ENCODE measurements at regions not wholly inside any gene's neighbourhood (a gene's known extent, or its start where the extent isn't known, plus 50 kb on each side); places are given as distances from the start of the nearest gene placed in this dataset.

GRCh38 chr16:49216593-49216992 is 65.0 kb downstream of the CBLN1 start:
- FAIRE-seq = no peak

DNA sequence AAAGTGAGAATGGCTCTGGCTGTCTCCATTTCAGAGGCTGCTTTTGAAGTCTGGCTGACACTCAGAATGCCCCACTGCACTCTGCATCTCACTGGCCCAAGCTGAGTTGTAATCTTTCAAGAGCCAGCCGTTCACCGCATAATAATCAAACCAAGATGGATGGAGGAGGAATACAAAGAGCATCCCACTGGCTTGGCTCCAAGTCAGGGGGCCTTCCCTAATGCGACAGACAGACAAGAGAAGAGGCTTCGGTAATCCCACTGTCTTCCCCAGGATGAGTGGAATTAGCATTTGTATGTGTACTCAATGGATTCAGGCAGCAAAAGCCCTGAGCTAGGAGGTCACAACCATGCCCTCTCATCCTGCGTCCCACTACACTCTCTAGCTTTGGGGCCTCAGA is 68.0 kb downstream of the CBLN1 start:
- FAIRE-seq = no peak

DNA sequence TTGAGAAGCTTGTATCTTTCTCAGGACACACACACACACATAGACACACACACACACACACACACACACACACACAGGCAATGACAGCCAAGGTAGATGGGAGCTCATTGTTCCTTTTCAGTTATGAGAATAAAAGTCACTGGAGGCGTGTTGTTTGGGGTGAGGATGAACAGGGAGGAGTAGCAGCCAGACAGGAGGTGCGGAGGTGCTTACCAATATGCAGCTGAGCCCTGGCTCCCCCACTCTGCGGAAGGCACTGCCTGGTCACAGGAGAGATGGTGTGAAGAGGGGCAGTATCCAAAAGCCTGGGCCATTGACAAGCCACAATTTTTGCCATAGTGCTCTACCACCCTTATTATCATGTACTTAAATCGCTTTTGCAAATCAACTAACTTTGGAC is 77.4 kb downstream of the CBLN1 start:
- FAIRE-seq = no peak

DNA sequence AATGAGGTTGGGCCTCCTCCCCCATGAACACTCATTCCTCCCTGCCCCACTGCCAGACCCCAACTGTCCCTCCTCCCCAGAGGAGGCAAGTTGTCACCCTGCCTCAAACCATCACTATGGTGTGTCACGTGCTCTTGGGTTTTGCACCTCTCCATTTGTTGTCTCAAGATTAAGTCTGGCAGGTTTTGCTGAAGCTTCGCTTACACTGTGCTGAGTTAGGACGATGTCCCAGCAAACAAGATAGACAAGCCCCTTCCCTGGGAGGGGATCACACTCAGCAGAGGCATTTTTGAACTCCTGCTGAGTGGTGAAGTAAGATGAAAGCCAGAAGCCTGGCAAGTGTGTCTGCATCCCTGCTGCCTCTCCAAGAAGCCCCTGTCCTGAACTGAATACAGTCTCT is 78.3 kb downstream of the CBLN1 start:
- no peak for FAIRE-seq

DNA sequence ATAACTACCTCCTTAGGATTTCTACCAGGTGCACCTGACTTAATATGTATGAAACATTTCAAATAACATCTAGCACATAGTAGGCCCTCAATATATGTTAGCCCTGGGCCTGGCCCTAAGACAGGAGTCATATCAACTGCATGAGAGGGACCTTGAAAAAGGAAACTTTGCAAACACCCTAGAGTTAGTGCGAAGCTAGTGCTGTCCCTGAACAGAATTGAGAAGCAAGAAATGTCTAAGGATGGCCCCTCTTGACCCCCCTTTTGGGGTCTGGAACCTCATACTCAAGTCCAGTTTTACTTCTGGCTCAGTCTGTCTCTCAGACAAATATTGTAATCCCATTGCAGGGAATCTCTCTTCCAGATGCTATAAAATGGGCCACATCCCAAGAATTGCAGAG is 80.5 kb downstream of the CBLN1 start:
- FAIRE-seq = no peak

- FAIRE-seq = no peak
These were observed 81.3 kb downstream of the CBLN1 start for GRCh38 chr16:49200223-49200820.

- FAIRE-seq = no peak
These were observed 86.4 kb downstream of the CBLN1 start for GRCh38 chr16:49195237-49195548.

DNA sequence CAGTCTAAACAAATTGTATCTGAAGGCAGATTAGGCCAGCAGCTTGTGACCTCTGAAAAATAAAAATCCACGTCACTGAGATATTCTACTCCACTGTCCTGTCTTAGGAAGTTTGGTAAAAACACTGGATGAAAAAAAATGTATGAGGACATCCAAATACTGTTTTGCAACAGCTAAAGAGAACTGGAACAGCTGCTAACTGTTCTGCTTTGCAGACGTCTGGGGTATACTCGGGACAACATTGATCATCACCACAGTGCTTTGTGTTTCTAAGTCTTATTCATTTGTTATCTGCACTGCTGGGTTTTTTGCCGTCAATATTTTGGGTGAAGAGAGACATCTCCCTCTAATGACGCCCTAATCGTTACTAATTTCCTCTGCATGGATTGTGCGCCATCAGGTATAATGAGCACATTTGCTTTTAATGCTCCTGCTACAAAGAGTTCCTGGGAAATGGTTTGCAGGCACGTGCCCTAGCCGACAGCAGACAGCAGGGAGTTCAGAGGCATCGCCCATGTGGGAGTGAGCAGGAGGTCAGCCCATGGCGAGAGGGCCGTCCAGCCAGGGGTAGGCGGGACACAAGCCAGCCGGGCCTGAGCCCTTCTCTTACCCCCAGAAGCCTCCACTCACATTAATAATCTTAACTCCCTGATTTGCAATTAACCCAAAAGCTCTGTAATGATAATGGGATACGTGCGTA is 87.0 kb downstream of the CBLN1 start:
- no peak for FAIRE-seq

GRCh38 chr16:49193596-49193995 is 88.0 kb downstream of the CBLN1 start:
- no peak for FAIRE-seq

DNA sequence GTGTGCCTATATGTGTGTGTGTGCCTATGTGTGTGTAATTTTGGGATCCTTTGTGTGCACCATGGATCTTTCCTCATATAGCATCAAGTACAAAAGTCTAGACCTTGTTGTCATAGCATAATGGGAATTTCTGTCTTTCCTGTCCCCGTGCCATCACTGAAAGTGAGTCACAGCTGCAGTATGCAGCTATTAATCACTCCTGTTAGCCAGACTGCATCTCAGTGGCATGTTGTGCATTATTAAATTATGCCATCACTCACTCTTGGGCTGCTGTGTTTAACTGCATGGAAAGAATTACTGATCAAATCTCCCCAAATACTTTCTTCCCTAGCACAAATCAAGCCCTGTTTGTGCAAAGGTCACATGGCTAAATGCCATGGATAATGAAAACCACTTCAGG is 92.4 kb downstream of the CBLN1 start:
- FAIRE-seq = no peak

DNA sequence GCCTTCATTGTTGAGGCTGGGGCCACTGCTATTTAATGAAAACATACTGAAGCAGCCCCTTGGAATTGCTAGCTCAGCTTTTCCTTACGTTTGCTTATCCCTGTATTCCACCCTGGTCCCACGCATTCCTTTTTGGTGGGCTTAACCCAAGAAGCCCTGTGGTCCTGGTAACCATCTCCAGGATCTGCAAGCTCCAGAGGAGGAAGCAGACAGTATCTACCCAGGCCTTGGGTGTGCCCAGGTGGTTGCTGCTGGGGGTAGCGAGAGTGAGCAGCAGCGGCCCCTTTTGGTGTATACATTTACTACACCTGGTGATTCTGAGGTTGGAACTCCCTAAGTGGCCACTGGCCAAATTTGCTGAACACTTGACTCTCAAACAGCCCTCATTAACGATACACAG is 97.7 kb downstream of the CBLN1 start:
- FAIRE-seq = no peak

- FAIRE-seq = no peak
These were observed 99.7 kb downstream of the CBLN1 start for GRCh38 chr16:49181791-49182518.

DNA sequence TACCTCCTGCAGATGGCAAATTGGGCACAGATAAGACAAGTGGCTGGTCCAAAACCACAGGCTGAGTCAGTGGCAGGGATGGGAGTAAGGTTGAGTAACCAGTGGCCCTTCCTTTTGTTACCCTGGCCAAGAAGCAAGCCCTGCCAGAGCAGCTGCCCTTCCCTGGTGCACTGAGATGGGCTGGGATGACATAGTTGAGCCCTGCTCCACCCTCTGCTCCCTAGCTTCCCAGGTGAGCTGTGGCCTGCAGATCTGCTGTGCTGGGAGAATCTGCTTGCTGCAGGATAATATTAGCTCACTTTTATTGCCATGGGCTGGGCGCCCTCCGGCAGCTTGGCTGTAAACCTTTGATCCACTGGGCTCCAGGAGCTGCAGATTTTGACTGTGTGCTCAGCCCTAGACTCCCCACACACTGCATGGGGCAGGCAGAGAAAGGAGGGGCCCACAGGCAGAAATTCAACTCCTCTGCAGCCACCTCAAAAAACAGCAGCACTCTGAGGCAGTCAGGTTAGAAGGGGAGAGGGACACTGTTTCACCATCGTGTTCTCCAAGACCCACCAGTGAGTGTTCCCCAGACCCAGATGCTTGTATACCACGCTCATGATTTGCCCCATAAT is 101.8 kb downstream of the CBLN1 start:
- no peak for FAIRE-seq

DNA sequence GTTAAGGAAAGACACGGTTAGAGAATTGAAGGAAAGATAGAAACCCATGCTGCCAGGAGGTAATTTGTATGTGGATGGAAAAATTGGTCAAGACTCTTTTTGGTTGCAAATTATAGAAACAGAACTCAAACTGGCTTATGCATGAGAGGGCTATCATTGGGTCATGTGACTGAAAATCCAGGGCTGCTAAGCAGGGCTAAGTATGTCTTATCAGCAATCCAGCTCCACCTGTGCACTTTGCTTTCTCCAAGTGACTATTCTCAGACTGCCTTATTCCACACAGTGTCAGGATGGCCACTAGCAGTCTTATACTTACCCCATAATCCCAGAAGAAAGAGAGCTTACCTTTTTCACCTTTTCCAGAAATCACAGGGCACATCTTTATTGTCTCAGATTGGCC is 113.5 kb downstream of the CBLN1 start:
- no peak for FAIRE-seq

- no peak for FAIRE-seq
These were observed 116.6 kb downstream of the CBLN1 start for GRCh38 chr16:49165025-49165424.

DNA sequence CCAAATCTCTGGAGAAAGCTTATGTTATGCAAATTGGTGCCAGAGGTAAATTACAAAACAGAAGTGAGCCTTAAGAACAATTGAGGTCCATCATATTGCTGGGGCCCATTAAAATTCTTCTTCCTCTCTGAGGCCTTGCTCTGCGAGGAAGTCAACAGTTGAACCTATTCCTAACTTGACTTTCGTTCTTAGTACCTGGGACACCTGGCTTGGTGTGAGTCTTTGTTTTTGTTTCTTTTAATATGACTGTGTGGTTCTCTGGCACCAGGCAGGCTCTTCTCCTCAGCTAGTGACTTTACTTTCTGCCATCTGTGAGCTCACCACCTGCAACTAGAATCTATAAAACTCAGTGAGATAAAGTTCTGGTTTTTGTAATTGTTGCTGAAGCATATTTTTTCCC is 120.4 kb downstream of the CBLN1 start:
- FAIRE-seq = no peak

- no peak for FAIRE-seq
These were observed 123.5 kb downstream of the CBLN1 start for GRCh38 chr16:49158029-49158642.

GRCh38 chr16:49150341-49150740 is 131.3 kb downstream of the CBLN1 start:
- FAIRE-seq = no peak

DNA sequence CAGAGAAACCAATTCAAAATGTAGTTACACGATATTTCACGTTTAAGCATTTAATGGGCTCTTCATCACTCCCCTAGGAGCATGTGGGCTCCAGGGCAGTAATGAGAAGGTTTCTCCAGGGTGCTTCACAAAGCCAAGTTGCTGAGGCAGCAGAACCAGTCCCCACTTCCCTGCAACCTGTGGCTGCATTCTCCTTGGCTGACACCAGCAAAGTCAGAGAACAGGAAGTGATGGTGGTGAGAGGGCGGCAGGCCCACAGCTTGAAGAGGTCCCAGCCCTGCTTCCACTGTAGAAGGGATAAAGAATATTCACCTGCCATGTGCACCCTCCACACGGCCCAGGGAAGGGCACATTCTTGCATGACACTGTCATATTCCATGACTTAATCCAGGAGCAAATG is 133.2 kb downstream of the CBLN1 start:
- no peak for FAIRE-seq

GRCh38 chr16:49140618-49141017 is 141.0 kb downstream of the CBLN1 start:
- FAIRE-seq = no peak

GRCh38 chr16:49130397-49130796 is 151.2 kb downstream of the CBLN1 start:
- no peak for FAIRE-seq

DNA sequence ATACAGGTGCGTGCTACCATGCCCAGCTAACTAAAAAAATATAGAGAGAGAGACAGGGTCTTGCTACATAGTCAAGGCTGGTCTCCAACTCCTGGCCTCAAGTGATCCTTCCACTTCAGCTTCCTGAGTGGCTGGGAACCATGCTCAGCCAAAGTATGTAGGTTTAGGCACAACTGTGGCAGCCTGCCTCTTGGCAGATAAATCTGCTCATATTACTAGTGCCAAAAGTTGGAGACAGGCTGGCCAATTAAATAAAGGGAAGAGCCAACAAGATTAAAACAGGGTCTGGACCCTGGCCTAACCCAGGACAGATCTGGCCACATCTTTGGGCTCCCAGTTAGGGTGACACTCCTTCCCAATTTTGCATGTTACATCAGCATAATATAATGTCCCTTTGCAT is 151.7 kb downstream of the CBLN1 start:
- FAIRE-seq = no peak

- no peak for FAIRE-seq
These were observed 152.9 kb downstream of the CBLN1 start for GRCh38 chr16:49128740-49129139.

DNA sequence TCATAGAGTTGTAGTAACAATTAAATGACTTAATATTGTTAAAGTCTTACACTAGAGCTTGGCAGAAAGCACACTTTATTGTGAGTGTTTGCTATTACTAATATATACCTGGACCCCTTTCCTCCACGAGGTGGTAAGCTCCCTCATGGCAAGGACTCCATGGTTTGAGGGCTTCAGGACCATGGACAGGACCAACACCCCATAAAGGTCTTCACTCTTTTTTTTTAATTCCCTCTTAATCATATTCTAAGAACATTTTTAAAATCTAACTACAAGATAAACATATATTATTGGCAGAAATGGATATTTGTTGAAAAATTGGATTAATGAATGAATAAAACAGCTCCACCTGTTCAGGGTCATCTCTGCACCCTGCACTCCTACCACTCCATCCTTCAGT is 154.5 kb downstream of the CBLN1 start:
- no peak for FAIRE-seq

All from colon (tissue), 2 donors.